ENCODE measurements at regions not wholly inside any gene's neighbourhood (a gene's known extent, or its start where the extent isn't known, plus 50 kb on each side); places are given as distances from the start of the nearest gene placed in this dataset.

DNA sequence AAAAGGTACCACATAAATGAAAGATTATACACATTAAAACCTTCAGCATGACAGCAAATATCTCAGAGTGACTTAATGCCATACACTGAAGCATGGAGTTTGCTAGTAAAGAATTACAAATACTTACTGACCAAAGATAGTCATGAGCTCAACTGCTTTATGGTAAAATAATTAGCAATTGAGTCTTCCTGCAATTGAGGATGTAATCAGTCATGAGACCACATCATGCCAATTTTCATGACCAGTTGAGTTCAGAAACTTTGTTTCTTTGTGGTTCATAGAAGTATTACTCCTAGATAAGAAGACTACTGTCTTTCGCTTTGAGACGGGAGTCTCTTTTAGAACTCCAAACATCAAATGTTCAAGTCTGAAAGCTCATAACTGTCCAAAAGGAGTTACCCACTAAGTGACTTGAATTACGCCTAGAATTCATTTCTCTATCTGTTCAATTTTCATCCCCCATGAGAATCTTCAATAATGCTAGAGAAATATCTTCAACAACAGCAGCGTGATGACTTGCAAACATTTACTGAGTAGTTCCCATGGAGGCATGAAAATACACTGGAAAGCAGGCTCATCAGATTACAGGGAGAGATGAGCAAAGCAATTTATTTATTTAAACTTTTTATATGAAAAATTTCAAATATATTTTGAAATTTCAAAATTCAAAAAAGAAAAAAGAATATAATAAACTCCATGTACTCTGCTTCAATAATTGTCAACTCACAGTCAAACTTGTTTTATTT is 120.0 kb downstream of the BTG1 start:
- DNase-seq: no peak
- Histone ChIP-seq H3K4me3 (no peak overlapping the region), H3K27me3 (no peaks in the 10 kb centered on the region), H3K9me3 (peaks cover under 1% of the 10 kb centered on the region; the same call in 1 of the 2 replicates), H3K36me3 (no peaks in the 10 kb centered on the region)

DNA sequence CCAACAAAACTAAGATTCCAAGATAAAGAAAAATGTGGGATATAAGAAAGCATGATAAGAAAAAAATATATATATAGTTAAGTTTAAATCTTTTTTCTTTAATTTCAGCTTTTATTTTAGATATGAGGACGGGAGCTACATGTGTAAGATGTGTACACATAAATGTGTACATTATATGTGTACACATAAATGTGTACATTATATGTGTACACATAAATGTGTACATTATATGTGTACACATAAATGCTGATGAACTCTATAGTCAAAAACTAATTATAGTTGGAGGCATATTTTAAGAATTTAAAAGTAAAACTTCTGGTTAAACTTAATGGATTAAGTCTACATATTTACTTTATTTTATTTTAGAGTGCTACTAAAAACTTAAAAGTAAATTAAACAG is 123.6 kb downstream of the BTG1 start:
- Histone ChIP-seq H3K4me3 (no peak overlapping the region), H3K27me3 (no peaks in the 10 kb centered on the region), H3K9me3 (peaks cover 3% of the 10 kb centered on the region; the same call in 1 of the 2 replicates), H3K36me3 (no peaks in the 10 kb centered on the region)
- DNase-seq: no peak

DNA sequence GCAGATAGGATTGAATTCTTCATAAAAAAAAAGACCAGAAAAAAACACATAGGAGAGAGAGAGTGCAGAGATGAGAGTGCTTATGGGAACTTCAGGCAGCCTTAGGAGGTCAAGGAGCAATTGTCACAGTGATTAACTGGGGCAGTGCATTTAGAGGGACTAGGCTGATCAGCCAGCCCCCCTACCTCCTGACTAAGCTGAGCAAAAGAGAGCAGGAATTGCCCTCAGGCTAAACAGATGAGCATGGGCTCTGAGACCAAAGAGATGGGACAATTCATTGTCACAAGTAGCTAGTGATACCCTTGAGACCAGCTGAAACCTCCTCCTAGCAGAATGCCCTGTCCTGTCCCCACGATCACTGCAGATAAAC is 124.0 kb downstream of the BTG1 start:
- H3K36me3 ChIP-seq: no peaks in the 10 kb centered on the region
- no peak for DNase-seq
- H3K4me3 ChIP-seq: no peak overlapping the region
- H3K27me3 ChIP-seq: no peaks in the 10 kb centered on the region
- H3K9me3 ChIP-seq: peaks cover 3% of the 10 kb centered on the region; the same call in 1 of the 2 replicates

DNA sequence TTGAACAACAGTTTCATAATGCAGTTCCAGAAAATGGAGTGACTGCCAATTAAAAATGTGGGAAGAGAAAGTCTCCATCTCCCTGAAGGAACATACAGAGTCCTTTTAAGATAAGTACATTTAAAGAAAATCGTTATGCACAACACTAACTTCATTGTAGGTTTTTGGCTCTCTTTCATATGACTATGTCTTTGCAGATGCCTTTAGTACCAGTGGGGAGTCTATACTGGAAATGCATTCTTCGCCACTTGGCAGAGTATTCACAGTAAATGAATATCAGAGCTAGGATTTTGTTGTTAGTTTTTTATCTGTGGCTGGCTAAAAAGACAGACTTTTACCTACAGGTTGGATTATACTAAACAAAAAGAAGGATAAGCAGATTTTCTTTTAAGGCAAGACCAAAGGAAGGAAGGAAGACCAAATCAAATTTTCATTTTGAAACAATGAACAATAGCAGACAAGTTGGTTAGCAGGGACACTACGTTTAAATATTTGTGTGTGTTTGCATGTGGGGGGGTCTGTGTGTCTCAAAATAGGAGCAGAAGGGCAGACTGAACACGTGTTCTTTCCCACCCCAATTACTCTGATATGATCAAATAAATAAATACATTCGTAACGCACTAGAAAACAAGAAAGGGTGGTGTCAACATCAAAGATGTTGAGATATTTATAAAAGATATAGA is 124.5 kb downstream of the BTG1 start:
- Histone ChIP-seq H3K9me3 (peaks cover 3% of the 10 kb centered on the region; the same call in 1 of the 2 replicates), H3K36me3 (no peaks in the 10 kb centered on the region), H3K27me3 (no peaks in the 10 kb centered on the region), H3K4me3 (no peak overlapping the region)
- DNase-seq: no peak

DNA sequence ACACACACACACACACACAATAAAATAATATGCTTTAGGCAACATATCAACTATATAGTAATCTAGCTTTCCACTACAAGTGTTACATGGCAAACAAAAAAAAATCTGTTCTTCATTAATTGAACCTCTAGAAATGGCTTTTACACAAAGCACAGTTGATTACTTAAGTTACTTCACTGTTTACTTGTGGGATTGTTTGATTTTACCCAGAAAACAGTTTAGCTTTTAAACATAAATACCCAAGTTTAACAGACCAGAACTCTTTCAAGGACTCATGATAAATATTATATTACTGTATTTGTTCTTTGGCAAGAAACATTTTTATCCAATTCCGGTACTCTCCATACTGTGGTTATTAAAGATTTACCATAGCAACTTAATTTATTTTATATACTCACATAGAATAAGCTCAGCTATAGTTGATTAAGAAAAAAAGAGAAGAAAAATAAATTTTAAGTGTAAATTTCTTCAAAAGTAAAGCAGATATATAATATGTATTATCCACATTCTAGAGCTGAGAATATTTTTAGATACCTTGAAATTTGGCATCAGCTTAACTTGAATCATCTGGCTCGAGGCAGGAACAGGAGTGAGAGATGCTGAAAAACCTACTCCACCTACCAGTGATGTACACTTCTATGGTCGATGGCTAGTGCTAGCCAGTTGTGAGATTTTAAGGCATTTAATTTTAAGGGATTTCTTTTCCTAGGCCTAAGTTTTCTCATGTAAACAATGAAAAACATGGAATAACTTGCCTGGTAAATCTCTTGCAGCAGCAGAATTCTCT is 126.0 kb downstream of the BTG1 start:
- H3K27me3 ChIP-seq: no peaks in the 10 kb centered on the region
- DNase-seq: no peak
- H3K9me3 ChIP-seq: peaks cover 3% of the 10 kb centered on the region; the same call in 1 of the 2 replicates
- H3K4me3 ChIP-seq: no peak overlapping the region
- H3K36me3 ChIP-seq: no peaks in the 10 kb centered on the region

DNA sequence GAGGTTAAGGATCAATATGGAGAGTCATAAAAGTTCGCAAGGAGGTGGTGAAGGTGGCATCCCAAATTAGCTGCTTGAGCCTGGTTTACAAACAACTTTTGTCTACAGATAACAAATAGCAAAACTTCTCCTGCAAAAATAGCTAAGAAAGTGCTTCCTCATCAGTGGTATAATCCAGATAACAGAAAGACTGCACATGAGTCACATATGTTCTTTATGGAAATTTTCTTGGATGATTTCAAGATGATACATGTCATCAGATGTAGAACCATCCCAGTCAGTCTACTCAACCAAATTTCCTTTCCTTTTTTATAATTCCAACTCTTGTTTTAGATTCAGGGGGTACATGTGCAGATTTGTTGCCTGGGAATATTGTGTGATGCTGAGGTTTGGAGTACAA is 133.0 kb downstream of the BTG1 start:
- no peaks in the 10 kb centered on the region for H3K9me3 ChIP-seq
- DNase-seq: no peak
- H3K27me3 ChIP-seq: no peaks in the 10 kb centered on the region
- no peaks in the 10 kb centered on the region for H3K36me3 ChIP-seq
- no peak overlapping the region for H3K4me3 ChIP-seq

DNA sequence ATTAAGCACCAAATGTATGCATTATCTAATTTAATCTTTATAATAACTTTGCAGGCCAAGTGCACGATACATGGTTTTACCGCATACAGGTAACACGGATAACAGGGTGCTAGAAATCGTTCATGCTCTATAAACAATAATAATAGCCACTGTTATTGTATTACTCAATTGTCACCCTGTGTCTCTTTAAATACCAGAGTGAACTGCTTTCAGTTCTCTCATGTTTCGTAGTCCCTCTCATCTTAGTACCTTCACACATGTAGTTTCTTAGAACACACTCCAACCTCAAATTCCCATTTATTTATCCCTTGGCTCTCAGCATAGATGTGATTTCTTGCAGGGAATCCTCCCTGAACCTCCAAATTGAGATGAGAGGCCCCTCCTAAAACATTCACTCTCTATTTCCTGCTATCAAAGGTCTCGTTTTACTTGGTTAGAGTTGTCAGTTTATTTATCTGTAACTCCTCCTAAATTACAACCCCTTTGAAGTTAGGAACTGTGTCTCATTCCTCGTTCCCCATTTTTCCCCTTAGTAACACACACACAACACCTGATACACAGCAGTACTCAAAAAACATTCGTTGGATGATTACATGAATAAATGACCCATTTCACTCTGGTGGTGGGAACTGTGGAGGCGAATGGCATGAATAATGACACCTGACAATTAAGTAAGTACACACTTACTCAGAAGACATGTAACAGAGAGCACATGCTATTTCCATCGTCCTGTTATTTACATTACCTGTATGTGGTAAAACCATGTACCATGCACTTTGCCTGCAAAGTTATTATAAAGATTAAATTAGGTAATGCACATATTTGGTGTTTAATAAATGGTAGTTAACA is 134.6 kb downstream of the BTG1 start:
- no peaks in the 10 kb centered on the region for H3K27me3 ChIP-seq
- no peak for DNase-seq
- H3K36me3 ChIP-seq: no peaks in the 10 kb centered on the region
- H3K4me3 ChIP-seq: no peak overlapping the region
- no peaks in the 10 kb centered on the region for H3K9me3 ChIP-seq

DNA sequence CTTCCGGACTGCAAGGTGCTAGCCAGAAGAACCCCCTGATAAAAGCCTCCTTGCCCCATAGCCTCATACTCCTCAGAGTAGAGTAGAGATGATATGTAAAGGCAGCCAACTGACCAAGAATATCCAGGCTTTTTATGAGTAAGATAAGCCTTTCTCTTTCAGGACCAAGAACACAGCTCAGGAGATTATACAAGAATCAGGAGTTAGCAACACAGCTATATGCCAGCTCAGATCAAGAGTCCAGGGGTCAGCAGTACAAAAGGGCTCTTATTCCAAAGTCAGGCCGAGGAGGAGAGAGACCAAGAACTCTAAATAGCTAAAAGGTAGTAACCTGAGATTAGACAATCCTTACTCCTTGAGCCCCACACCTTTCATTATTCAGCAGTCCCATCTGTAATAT is 135.3 kb downstream of the BTG1 start:
- no peaks in the 10 kb centered on the region for H3K36me3 ChIP-seq
- no peaks in the 10 kb centered on the region for H3K27me3 ChIP-seq
- no peak for DNase-seq
- no peaks in the 10 kb centered on the region for H3K9me3 ChIP-seq
- no peak overlapping the region for H3K4me3 ChIP-seq

DNA sequence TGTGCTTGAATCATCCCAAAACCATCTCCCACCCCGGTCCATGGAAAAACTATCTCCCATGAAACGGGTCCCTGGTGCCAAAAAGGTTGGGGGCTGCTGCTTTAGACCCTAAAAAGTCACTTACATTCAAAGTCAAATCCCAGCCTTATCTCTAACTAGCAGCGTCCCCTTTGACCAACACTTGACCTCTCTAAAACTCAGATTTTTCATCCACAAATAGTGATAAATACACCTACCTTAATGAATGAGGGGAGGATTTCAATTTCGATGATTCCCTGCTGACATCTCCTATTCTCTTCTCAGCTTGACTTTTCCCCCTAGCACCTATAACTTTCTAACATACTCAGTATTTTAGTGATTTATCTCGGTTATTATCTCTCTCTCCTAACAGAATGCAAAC is 137.3 kb downstream of the BTG1 start:
- DNase-seq: no peak
- Histone ChIP-seq H3K27me3 (no peaks in the 10 kb centered on the region), H3K4me3 (no peak overlapping the region), H3K36me3 (no peaks in the 10 kb centered on the region), H3K9me3 (no peaks in the 10 kb centered on the region)

DNA sequence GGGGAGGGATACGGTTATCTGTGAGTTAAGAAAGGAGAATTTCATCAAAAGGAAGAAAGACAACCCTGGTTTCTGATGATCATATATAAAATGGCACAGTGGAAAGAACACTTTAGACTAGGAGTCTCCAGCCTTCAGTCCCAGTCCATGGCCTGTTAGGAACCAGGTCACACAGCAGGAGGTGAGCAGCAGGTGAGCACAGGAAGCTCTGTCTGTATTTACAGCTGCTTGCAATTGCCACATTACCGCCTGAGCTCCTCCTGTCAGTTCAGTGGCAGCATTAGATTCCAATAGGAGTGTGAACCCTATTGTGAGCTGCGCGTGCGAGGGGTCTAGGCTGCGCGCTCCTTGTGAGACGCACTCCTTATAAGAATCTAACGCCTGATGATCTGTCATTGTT is 137.9 kb downstream of the BTG1 start:
- Histone ChIP-seq H3K36me3 (no peaks in the 10 kb centered on the region), H3K4me3 (no peak overlapping the region), H3K9me3 (no peaks in the 10 kb centered on the region), H3K27me3 (no peaks in the 10 kb centered on the region)
- DNase-seq: no peak

DNA sequence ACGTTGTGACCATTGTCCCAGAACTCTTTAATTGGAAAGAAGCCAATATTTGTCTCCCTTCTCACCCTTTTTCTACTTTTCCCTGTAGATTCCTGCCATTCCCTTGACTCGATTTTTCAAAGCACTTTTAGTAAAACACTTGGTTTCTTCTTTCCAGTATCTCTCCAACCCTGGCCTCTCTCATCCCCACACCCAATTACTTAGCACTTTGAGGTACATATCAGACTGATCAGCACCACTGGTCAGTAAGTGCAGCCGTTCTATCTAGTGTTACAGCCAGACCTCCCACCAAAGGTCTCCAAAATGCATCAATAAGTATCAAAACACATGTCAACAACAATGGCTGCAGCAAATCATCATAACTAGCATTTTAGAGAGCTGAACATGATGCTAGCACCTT is 141.9 kb downstream of the BTG1 start:
- H3K4me3 ChIP-seq: no peak overlapping the region
- H3K36me3 ChIP-seq: no peaks in the 10 kb centered on the region
- H3K27me3 ChIP-seq: no peaks in the 10 kb centered on the region
- DNase-seq: no peak
- no peaks in the 10 kb centered on the region for H3K9me3 ChIP-seq

DNA sequence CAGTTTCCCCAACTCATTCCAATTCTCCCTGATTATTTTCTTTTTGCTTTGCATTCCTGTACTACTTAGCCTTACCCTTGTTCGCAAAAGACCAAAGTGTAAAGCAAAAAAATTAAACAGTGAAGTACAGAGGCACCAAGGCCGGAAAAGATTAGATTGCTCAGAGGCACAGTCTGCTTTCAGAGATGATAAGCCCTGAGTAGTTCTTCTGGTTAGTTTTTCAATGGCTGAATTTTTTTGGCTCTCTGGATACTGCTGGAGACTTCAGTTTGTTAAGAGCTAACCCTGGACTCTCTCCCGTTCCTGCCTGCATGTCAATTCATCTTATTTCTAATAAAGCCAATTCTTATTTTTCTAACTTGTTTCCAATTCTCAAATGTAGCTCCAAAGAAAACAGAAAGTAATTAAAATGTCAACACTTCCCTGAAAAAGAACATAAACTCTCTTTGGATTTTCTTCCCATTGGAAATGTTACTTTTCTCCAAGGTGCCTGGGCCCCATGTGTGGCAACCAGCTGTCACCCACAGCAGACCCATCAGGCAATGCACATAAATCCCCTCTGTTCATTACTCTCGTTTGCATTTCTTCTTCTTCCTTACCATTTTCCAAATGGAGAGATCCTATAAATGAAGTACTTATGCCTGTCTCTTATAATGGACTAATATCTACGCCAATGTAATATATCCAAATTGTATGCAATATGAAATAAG is 142.8 kb downstream of the BTG1 start:
- no peaks in the 10 kb centered on the region for H3K36me3 ChIP-seq
- no peaks in the 10 kb centered on the region for H3K9me3 ChIP-seq
- no peaks in the 10 kb centered on the region for H3K27me3 ChIP-seq
- DNase-seq: no peak
- H3K4me3 ChIP-seq: no peak overlapping the region

DNA sequence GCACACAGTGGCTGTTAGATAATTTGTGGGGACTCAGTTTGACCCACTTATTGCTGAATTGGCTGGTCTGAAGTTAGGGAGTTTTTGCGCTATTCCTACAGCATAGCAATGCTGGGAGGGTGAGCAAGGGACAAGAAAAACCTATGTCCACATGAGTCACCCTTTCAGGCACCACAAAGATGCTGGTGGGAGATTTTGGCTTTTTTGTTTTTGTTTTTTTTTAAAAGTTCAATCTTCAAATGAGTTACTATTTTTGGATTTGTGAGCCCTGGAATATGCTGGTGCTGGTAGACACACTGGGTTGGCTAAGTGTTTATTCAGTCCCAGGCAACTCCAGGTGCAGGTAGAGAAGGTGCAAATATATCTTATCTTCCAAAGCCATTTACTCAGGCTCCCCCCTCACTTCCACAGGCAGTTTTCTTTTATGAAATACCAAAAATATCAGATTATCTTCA is 143.4 kb downstream of the BTG1 start:
- Histone ChIP-seq H3K9me3 (no peaks in the 10 kb centered on the region), H3K4me3 (no peak overlapping the region), H3K36me3 (no peaks in the 10 kb centered on the region), H3K27me3 (no peaks in the 10 kb centered on the region)
- no peak for DNase-seq

DNA sequence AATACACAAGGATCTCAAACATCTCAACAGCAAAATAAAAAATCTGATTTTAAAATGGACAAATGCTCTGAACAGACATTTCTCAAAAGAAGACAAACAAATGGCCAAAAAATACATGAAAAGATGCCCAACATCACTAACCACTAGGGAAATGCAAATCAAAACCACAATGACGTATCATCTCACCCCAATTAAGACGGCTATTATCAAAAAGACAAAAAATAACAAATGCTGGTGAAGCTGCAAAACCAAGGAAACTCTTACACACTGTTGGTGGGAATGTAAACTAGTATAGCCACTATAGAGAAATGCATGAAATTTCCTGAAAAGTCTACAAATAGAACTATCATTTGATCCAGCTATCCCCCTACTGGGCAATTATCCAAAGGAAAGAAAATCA is 145.0 kb downstream of the BTG1 start:
- DNase-seq: no peak
- Histone ChIP-seq H3K36me3 (no peaks in the 10 kb centered on the region), H3K27me3 (no peaks in the 10 kb centered on the region), H3K4me3 (no peak overlapping the region), H3K9me3 (no peaks in the 10 kb centered on the region)

DNA sequence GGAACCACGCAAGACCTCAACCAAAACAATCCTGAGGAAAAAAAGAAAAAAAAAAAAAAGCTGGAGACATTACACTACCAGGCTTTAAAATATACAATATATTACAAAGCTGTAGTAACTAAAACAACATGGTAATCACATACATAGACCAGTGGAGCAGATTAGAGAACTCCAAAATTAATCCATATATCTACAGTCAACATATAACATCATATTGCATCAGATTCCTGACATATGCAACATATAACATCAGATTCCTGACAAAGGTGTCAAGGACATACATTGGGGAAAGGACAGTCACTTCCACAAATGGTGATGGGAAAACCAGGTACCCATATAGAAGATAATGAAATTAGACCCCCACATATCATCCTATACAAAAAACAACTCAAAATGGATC is 145.8 kb downstream of the BTG1 start:
- no peaks in the 10 kb centered on the region for H3K36me3 ChIP-seq

DNA sequence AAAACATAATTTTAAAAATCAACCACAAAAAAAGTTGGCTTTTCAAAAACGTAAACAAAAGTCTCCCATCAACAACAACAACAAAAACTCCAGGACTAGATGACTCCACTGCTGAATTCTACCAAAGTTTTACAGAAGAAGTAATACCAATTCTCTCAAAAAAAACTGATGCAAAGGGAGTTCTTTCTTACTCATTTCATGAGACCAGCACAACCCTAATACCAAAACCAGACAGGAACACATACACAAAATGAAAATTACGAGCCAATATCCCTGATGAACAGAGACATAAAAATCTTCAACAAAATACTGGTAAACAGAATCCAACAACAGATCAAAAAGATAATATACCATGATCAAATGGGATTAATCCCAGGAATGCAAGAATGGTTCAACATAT is 147.3 kb downstream of the BTG1 start:
- H3K9me3 ChIP-seq: no peaks in the 10 kb centered on the region
- DNase-seq: no peak
- H3K27me3 ChIP-seq: no peaks in the 10 kb centered on the region
- no peaks in the 10 kb centered on the region for H3K36me3 ChIP-seq
- no peak overlapping the region for H3K4me3 ChIP-seq

More for the DNA sequence above, 145.8 kb downstream of the BTG1 start:
- Histone ChIP-seq H3K27me3 (no peaks in the 10 kb centered on the region), H3K4me3 (no peak overlapping the region), H3K9me3 (no peaks in the 10 kb centered on the region)
- no peak for DNase-seq

Measured in MG63 (cell line).